ENCODE measurements at regions not wholly inside any gene's neighbourhood (a gene's known extent, or its start where the extent isn't known, plus 50 kb on each side); places are given as distances from the start of the nearest gene placed in this dataset.
"Not testable (repeated sequence)": the region's sequence is repeated elsewhere in the genome, so short reads cannot be mapped to it uniquely, and the experiment has no call there.

DNA sequence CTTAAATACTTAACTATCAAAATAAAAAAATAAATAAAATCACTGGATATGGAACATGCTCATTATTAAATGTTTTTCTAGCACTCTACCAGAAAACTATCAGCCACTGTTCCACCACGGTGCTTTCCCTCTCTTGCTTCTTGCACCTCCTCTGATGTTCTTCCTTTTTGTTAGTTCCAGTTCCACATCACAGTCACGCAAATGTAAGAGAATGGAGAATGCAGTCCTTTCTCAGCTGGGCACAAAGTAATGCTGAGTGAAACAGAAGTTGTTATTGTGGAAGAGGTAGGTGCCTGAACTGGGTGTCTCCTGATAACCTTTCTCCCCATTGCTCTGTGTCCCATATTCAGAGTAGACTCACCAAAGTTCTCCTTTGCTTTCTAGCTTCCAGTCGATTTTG, 1116.9 kb upstream of the TMEM132C start (continued):
- TF ChIP-seq, protein P1, sequence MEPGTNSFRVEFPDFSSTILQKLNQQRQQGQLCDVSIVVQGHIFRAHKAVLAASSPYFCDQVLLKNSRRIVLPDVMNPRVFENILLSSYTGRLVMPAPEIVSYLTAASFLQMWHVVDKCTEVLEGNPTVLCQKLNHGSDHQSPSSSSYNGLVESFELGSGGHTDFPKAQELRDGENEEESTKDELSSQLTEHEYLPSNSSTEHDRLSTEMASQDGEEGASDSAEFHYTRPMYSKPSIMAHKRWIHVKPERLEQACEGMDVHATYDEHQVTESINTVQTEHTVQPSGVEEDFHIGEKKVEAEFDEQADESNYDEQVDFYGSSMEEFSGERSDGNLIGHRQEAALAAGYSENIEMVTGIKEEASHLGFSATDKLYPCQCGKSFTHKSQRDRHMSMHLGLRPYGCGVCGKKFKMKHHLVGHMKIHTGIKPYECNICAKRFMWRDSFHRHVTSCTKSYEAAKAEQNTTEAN (CRISPR knock-in tag; IDR thresholded peaks at IDR 0.05): no peak

DNA sequence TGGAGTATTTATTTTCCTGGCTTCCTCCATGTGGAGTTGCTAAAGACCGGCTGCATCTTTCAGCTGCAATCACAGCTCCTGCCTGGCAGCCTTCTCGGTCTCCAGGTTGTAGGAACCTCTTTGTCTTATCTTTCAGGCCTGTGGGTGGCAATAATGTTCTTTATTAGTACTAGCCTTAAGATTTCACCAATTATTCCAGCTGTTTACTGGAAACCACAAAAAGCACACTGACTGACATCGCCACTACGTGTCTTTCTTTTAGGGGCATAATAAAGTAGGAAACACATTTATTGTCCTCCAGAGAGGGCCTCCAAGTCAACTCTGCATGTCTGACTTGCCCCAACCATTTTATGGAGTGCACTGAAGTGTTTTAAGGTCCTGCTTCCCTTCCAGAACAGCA, 1116.5 kb upstream of the TMEM132C start:
- Mint-ChIP-seq H3K27ac (no peak overlapping the region), H3K27me3 (ENCODE audit: low read depth) (0 out of 2 replicates have a peak, but pooled peaks cover 3% of the 10 kb centered on the region), H3K4me1 (peaks cover 12% of the 10 kb centered on the region), H3K9me3 (peaks cover 51% of the 10 kb centered on the region), H3K4me3 (no peak overlapping the region), H3K36me3 (peaks cover 34% of the 10 kb centered on the region)
- ChIA-PET CTCF (no interaction called here), POLR2A (no interaction called here)
- DNase-seq (ENCODE audit: low spot score) (no peak), ATAC-seq (no peak)
- no peak for TF ChIP-seq NR3C1 (CRISPR knock-in tag; conservative IDR thresholded peaks at IDR 0.05; ENCODE audit: low read depth)
- no peak for TF ChIP-seq RORB (CRISPR knock-in tag; IDR thresholded peaks at IDR 0.05)

GRCh38 chr12:127150956-127151355, 1116.0 kb upstream of the TMEM132C start:
- CTCF ChIA-PET: no interaction called here
- peaks cover 12% of the 10 kb centered on the region for H3K4me1 Mint-ChIP-seq
- POLR2A ChIA-PET: no interaction called here
- H3K4me3 Mint-ChIP-seq: no peak overlapping the region
- DNase-seq (ENCODE audit: low spot score): no peak
- no peak for ATAC-seq
- H3K36me3 Mint-ChIP-seq: peaks cover 31% of the 10 kb centered on the region
- no peak overlapping the region for H3K27ac Mint-ChIP-seq
- peaks cover 48% of the 10 kb centered on the region for H3K9me3 Mint-ChIP-seq
- H3K27me3 Mint-ChIP-seq (ENCODE audit: low read depth): 0 out of 2 replicates have a peak, but pooled peaks cover 3% of the 10 kb centered on the region
- TF ChIP-seq ZNF423 (CRISPR knock-in tag; IDR thresholded peaks at IDR 0.05) (no peak), NR1H2 (CRISPR knock-in tag; IDR thresholded peaks at IDR 0.05) (no peak), GABPB1 (CRISPR knock-in tag; IDR thresholded peaks at IDR 0.05) (no peak), IRF2 (CRISPR knock-in tag; IDR thresholded peaks at IDR 0.05; ENCODE audit: borderline replicate concordance, low read depth) (no peak), SOX15 (CRISPR knock-in tag; IDR thresholded peaks at IDR 0.05) (no peak), NR2C2 (CRISPR knock-in tag; IDR thresholded peaks at IDR 0.05) (no peak), SMAD4 (CRISPR knock-in tag; IDR thresholded peaks at IDR 0.05) (no peak), ATF1 (CRISPR knock-in tag; IDR thresholded peaks at IDR 0.05) (no peak), TCF7 (CRISPR knock-in tag; IDR thresholded peaks at IDR 0.05; ENCODE audit: low read depth) (no peak), MXD4 (CRISPR knock-in tag; IDR thresholded peaks at IDR 0.05; ENCODE audit: borderline replicate concordance) (no peak), PRRX2 (CRISPR knock-in tag; IDR thresholded peaks at IDR 0.05) (no peak), ZNF416 (CRISPR knock-in tag; IDR thresholded peaks at IDR 0.05) (no peak)
- TF ChIP-seq, protein P2, sequence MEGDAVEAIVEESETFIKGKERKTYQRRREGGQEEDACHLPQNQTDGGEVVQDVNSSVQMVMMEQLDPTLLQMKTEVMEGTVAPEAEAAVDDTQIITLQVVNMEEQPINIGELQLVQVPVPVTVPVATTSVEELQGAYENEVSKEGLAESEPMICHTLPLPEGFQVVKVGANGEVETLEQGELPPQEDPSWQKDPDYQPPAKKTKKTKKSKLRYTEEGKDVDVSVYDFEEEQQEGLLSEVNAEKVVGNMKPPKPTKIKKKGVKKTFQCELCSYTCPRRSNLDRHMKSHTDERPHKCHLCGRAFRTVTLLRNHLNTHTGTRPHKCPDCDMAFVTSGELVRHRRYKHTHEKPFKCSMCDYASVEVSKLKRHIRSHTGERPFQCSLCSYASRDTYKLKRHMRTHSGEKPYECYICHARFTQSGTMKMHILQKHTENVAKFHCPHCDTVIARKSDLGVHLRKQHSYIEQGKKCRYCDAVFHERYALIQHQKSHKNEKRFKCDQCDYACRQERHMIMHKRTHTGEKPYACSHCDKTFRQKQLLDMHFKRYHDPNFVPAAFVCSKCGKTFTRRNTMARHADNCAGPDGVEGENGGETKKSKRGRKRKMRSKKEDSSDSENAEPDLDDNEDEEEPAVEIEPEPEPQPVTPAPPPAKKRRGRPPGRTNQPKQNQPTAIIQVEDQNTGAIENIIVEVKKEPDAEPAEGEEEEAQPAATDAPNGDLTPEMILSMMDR (IDR thresholded peaks at IDR 0.05): no peak

DNA sequence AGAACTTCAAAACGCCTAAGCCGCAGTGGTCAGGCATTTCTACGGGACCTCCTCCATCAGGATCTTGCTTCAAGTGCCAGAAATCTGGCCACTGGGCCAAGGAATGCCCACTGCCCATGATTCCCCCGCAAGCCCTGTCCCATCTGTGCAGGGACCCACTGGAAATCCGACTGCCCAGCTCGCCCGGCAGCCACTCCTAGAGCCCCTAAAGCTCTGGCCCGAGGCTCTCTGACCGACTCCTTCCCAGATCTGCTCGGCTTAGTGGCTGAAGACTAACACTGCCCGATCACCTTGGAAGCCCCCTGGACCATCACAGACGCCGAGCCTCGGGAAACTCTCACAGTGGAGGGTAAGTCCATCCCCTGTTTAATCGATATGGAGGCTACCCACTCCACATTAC, 1113.0 kb upstream of the TMEM132C start:
- Mint-ChIP-seq H3K27ac (no peak overlapping the region), H3K4me3 (no peak overlapping the region), H3K4me1 (peaks cover 4% of the 10 kb centered on the region; the same call in 1 of the 2 replicates), H3K36me3 (peaks cover 24% of the 10 kb centered on the region), H3K9me3 (peaks cover 40% of the 10 kb centered on the region), H3K27me3 (ENCODE audit: low read depth) (no peaks in the 10 kb centered on the region)
- ChIA-PET POLR2A (no interaction called here), CTCF (no interaction called here)
- TF ChIP-seq GRHL2 (CRISPR knock-in tag; IDR thresholded peaks at IDR 0.05; ENCODE audit: insufficient replicate concordance, severe bottlenecking): no peak
- TF ChIP-seq FOXK1 (CRISPR knock-in tag; IDR thresholded peaks at IDR 0.05): no peak
- no peak for TF ChIP-seq SMAD3 (CRISPR knock-in tag; IDR thresholded peaks at IDR 0.05; ENCODE audit: borderline replicate concordance)
- DNase-seq (ENCODE audit: low spot score) (no peak), ATAC-seq (no peak)

DNA sequence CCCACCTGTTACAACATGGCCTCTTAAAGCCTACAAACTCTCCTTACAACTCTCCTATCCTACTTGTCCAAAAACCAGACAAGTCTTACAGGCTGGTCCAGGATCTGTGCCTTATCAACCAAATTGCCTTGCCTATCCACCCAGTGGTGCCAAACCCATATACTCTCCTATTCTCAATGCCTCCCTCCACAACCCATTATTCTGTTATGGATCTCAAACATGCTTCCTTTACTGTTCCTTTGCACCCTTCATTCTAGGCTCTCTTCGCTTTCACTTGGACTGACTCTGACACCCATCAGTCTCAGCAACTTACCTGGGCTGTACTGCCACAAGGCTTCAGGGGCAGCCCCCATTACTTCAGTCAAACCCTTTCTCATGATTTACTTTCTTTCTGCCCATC, 1112.1 kb upstream of the TMEM132C start:
- ATAC-seq; CTCF ChIA-PET; H3K4me3 Mint-ChIP-seq; POLR2A ChIA-PET; H3K27ac Mint-ChIP-seq; H3K4me1 Mint-ChIP-seq; H3K27me3 Mint-ChIP-seq (ENCODE audit: low read depth); DNase-seq (ENCODE audit: low spot score): not testable (repeated sequence)
- H3K36me3 Mint-ChIP-seq: peaks cover 18% of the 10 kb centered on the region
- H3K9me3 Mint-ChIP-seq: peaks cover 40% of the 10 kb centered on the region

- H3K4me1 Mint-ChIP-seq; POLR2A ChIA-PET; H3K4me3 Mint-ChIP-seq; CTCF ChIA-PET; ATAC-seq; H3K27me3 Mint-ChIP-seq (ENCODE audit: low read depth); H3K27ac Mint-ChIP-seq; DNase-seq (ENCODE audit: low spot score): not testable (repeated sequence)
- H3K36me3 Mint-ChIP-seq: peaks cover 21% of the 10 kb centered on the region
- peaks cover 42% of the 10 kb centered on the region for H3K9me3 Mint-ChIP-seq
These were observed 1110.9 kb upstream of the TMEM132C start for GRCh38 chr12:127155935-127156619.

DNA sequence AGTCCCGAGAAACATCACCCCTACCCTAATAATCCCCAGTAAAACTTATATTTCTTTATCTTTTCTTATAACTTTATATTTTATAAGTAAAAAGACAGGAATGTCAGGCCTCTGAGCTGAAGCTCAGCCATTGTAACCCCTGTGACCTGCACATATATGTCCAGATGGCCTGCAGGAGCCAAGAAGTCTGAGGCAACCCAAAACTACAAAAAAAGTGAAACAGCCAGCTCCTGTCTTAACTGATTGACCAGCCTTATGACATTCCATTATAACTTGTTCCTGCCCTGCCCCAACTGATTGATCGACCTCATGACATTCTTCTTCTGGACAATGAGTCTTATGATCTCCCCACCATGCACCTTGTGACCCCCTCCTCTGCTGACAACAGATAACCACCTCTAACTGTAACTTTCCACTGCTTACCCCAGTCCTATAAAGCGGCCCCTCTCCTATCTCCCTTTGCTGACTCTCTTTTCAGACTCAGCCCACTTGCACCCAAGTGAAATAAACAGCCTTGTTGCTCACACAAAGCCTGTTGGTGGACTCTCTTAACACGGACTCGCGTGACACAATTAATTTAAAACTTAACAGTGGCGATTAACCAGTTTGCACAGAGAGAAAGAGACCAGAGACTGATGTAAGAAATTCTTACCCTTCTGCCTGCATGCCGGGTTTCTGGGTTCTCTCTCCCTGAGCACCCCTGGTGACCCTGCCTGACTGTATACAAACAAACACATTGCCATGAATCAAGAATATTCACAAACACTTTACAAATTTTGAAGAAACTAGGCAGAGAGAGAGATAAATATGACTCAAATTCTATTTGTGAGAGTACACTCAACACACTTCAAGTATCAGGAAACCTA, 1109.2 kb upstream of the TMEM132C start:
- DNase-seq (ENCODE audit: low spot score); ATAC-seq; POLR2A ChIA-PET; H3K4me3 Mint-ChIP-seq; H3K4me1 Mint-ChIP-seq; CTCF ChIA-PET; H3K27me3 Mint-ChIP-seq (ENCODE audit: low read depth); H3K27ac Mint-ChIP-seq: not testable (repeated sequence)
- Mint-ChIP-seq H3K36me3 (peaks cover 29% of the 10 kb centered on the region), H3K9me3 (peaks cover 45% of the 10 kb centered on the region)
